NCI-H69 (cell line): ENCODE measurements at regions not wholly inside any gene's neighbourhood (a gene's known extent, or its start where the extent isn't known, plus 50 kb on each side); places are given as distances from the start of the nearest gene placed in this dataset.
"Not testable (repeated sequence)": the region's sequence is repeated elsewhere in the genome, so short reads cannot be mapped to it uniquely, and the experiment has no call there.

Experiments used
- DNase-seq: peaks from one replicate; lab custom pipeline; 2025; lab: John Stamatoyannopoulos, UW

- DNase-seq = no peak
Measured at GRCh38 chr6:7016226-7016625, 91.5 kb upstream of the RREB1 start.

GRCh38 chr6:7021301-7021700, 86.5 kb upstream of the RREB1 start:
- DNase-seq = no peak

GRCh38 chr6:7025861-7026260, 81.9 kb upstream of the RREB1 start:
- DNase-seq = no peak

GRCh38 chr6:7028963-7029362, 78.8 kb upstream of the RREB1 start:
- DNase-seq = not testable (repeated sequence)

- not testable (repeated sequence) for DNase-seq
Measured at GRCh38 chr6:7030968-7031367, 76.8 kb upstream of the RREB1 start.

- no peak for DNase-seq
Measured at GRCh38 chr6:7033202-7033601, 74.6 kb upstream of the RREB1 start.

GRCh38 chr6:7034055-7034454, 73.7 kb upstream of the RREB1 start:
- no peak for DNase-seq

- peak; percentile 28 for DNase-seq
Measured at GRCh38 chr6:7035837-7036249, 71.9 kb upstream of the RREB1 start.

- no peak for DNase-seq
Measured at GRCh38 chr6:7041511-7042026, 66.2 kb upstream of the RREB1 start.

- no peak for DNase-seq
Measured at GRCh38 chr6:7042056-7042653, 65.6 kb upstream of the RREB1 start.

- no peak for DNase-seq
Measured at GRCh38 chr6:7042654-7043545, 64.9 kb upstream of the RREB1 start.

GRCh38 chr6:7045331-7045730, 62.4 kb upstream of the RREB1 start:
- DNase-seq = no peak

- DNase-seq = no peak
Measured at GRCh38 chr6:7045746-7046145, 62.0 kb upstream of the RREB1 start.

GRCh38 chr6:7047128-7047527, 60.6 kb upstream of the RREB1 start:
- no peak for DNase-seq

GRCh38 chr6:7047966-7048365, 59.8 kb upstream of the RREB1 start:
- DNase-seq = no peak

- DNase-seq = no peak
Measured at GRCh38 chr6:7048894-7049293, 58.9 kb upstream of the RREB1 start.

GRCh38 chr6:7050004-7050403, 57.8 kb upstream of the RREB1 start:
- no peak for DNase-seq

GRCh38 chr6:7050872-7051779, 56.6 kb upstream of the RREB1 start:
- DNase-seq = peak; percentile 77

GRCh38 chr6:7051780-7052442, 55.9 kb upstream of the RREB1 start:
- peak; percentile 86 for DNase-seq

- peak; percentile 85 for DNase-seq
Measured at GRCh38 chr6:7052443-7053011, 55.2 kb upstream of the RREB1 start.

GRCh38 chr6:7053125-7053774, 54.5 kb upstream of the RREB1 start:
- no peak for DNase-seq
